HFF-Myc (cell line): ENCODE measurements at regions not wholly inside any gene's neighbourhood (a gene's known extent, or its start where the extent isn't known, plus 50 kb on each side); places are given as distances from the start of the nearest gene placed in this dataset.

Experiments used
- DNase-seq: peaks from one replicate; pipeline ENCODE4 v3.0.0-alpha.2; 2011; ENCODE audit warnings: low read depth; ENCODE audit errors: extremely low read depth
- H3K4me3 ChIP-seq: replicated peaks from 2 replicates; pipeline ENCODE4 v1.5.1; 2011; ENCODE audit warnings: low read depth, mild to moderate bottlenecking, control low read depth, low read length
- TF ChIP-seq, protein P1 (sequence below): IDR thresholded peaks from 2 replicates; pipeline ENCODE4 v1.5.1; 2012; ENCODE audit warnings: mild to moderate bottlenecking, low read depth, low read length, control low read depth; ENCODE audit errors: missing control alignments

DNA sequence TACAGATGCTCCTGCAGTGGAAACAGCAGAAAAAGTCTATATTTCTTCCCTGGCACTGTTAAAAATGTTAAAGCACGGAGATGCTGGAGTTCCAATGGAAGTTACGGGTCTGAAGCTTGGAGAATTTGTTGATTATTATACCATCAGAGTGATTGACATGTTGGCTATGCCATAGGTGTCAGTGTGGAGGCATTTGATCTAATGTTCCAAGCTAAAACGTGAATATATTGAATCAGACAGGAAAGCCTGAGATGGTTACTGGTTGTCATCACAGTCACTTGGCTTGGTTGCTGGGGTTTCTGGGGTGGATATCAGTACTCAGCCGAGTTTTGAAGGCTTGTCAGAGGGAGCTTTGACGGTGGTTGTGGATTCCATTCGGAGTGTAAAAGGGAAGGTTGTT, 262.9 kb upstream of the CNTNAP5 start:
- TF ChIP-seq, protein P1, sequence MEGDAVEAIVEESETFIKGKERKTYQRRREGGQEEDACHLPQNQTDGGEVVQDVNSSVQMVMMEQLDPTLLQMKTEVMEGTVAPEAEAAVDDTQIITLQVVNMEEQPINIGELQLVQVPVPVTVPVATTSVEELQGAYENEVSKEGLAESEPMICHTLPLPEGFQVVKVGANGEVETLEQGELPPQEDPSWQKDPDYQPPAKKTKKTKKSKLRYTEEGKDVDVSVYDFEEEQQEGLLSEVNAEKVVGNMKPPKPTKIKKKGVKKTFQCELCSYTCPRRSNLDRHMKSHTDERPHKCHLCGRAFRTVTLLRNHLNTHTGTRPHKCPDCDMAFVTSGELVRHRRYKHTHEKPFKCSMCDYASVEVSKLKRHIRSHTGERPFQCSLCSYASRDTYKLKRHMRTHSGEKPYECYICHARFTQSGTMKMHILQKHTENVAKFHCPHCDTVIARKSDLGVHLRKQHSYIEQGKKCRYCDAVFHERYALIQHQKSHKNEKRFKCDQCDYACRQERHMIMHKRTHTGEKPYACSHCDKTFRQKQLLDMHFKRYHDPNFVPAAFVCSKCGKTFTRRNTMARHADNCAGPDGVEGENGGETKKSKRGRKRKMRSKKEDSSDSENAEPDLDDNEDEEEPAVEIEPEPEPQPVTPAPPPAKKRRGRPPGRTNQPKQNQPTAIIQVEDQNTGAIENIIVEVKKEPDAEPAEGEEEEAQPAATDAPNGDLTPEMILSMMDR, result no peak
- no peak for DNase-seq
- H3K4me3 ChIP-seq, result no peak overlapping the region

DNA sequence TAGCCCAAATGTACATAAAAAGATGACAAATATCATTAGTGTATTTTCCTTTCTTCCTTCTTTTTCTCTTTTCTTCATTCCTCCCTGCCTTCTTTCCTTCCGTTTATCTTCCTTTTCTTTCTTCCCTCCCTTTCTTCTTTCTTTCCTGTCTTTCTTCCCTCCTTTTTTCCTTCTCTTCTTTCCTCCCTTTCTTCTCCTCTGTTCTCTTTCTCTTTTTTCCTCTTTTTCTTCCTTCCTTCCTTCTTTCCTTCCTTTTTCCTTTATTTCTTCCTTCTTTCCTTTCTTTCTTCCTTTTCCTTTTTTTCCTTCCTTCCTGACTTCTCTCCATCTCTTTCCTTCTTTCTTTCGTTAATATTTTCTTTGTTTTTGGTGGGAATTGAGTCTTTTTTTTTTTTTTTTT, 256.9 kb upstream of the CNTNAP5 start:
- TF ChIP-seq, protein P1, result no peak
- H3K4me3 ChIP-seq, result no peak overlapping the region
- no peak for DNase-seq

DNA sequence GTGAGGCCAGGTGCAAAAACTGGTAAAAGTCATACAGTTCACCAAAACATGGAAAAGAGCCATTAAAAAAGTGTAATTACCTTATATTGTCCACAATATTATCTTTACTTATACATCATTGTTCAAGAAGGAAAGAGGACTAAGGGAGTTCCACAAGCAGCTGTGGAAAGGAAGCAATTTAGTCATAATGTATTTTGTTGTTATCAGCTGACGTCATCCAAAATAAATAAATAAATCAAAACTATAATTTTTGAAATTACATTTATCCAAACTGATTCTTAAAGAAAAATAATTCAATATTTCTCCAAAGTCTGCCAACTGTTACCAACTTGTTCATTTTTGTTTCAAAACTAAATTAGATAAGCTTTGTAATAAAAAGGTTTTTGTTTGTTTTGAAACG, 256.1 kb upstream of the CNTNAP5 start:
- no peak for DNase-seq
- no peak overlapping the region for H3K4me3 ChIP-seq
- TF ChIP-seq, protein P1, result no peak

DNA sequence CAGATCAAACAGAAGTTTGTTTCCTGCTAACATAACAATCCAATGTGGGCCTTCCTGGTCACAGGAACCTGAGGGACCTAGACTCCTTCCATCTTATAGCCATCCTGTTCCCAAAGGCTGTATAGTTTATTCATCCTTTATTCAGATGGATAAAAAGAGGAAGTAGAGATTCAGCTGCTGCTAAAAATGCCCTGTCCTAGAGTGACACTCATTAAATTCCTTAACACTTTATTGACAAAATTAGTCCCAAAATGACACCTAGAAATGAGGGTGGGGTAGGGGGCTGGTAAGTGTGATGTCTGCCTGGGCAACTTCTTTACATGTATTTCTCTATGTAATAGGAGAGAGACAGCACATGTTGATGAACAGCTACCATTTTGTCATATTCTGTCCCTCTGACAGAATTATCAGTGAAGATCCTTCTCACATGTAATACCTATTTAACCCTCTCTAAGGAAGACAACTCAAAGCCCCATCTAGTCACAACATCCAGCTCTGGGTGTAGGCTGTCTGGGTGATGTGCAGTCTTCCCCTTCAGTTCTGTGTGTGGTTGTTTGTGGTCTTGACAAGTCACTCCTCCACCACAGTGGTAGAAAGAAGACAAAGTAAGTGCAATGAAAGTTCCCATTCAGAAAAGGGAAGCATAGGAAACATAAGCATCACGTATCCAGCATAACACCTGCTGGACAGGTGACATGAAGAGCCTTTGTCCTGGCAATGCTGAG, 253.9 kb upstream of the CNTNAP5 start:
- H3K4me3 ChIP-seq, result no peak overlapping the region
- TF ChIP-seq, protein P1, result no peak
- no peak for DNase-seq

DNA sequence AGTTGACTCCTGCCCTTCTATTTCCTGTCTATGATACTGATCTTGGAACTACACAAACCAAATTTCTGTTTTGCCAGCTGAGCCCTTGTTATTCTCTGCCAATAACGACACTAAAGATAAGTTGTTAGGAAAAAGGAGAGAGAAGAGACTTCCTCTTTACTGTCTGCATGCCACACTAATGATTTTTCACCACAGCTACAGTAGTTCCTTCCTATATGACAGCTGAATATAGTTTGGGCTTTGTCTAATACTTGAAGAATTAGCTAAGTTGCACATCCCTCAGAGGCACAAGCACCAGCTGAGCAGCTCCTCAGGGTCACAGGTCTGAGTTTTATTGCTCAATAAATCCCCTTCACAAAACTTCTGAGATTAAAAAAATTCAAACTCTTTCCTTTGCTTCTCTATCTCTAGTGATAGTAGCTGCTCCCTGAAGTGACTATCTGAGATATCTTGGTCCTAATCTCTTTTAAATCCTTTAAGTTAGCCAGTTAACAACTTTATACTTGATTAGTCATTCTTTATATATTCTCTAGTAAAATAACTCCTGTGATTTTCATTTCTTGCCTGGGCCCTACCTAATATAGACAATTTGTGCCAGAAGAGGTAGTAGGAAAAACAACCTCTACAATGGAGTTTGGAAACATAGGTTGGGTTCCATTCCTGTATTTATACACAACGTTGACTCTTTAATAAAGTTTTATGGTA, 253.0 kb upstream of the CNTNAP5 start:
- no peak for DNase-seq
- TF ChIP-seq, protein P1, result no peak

DNA sequence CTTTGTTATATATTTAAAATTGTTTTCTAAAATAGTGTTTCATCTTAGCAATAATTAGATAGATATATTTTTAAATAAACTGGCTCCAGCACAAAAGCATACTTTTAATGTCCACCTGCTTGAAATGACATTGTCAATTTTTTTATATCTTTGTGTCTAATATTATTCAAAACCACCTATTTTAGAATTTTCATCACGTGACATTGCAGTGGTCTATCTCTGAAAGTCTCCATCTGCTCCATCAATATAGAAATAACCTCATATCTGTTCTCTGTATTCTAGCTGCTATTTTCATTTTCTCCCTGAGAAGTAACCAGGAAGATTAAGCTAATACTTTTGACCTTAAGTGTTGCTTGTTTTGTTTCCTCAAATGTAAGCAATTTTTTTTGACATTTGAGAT, 248.0 kb upstream of the CNTNAP5 start:
- H3K4me3 ChIP-seq, result no peak overlapping the region
- TF ChIP-seq, protein P1, result no peak

More for the DNA sequence above, 253.0 kb upstream of the CNTNAP5 start:
- H3K4me3 ChIP-seq, result no peak overlapping the region

More for the DNA sequence above, 248.0 kb upstream of the CNTNAP5 start:
- DNase-seq, result no peak
